Midbrain (tissue), 1 donor: ENCODE measurements at regions not wholly inside any gene's neighbourhood (a gene's known extent, or its start where the extent isn't known, plus 50 kb on each side); places are given as distances from the start of the nearest gene placed in this dataset.

ENCODE experiments used
- DNase-seq: peaks from one replicate; lab custom pipeline; 2025; lab: John Stamatoyannopoulos, UW

GRCh38 chr19:28486473-28486872, 726.5 kb downstream of the UQCRFS1 start:
- DNase-seq = no peak

- no peak for DNase-seq
Measured at GRCh38 chr19:28485292-28485691, 727.7 kb downstream of the UQCRFS1 start.

GRCh38 chr19:28483197-28483596, 729.8 kb downstream of the UQCRFS1 start:
- DNase-seq = no peak

GRCh38 chr19:28482221-28482620, 730.7 kb downstream of the UQCRFS1 start:
- no peak for DNase-seq

- DNase-seq = no peak
Measured at GRCh38 chr19:28481674-28482073, 731.3 kb downstream of the UQCRFS1 start.

GRCh38 chr19:28475525-28475924, 737.4 kb downstream of the UQCRFS1 start:
- no peak for DNase-seq

- no peak for DNase-seq
Measured at GRCh38 chr19:28472843-28473242, 740.1 kb downstream of the UQCRFS1 start.

GRCh38 chr19:28471731-28472510, 741.0 kb downstream of the UQCRFS1 start:
- DNase-seq = no peak

- DNase-seq = no peak
Measured at GRCh38 chr19:28469544-28469943, 743.4 kb downstream of the UQCRFS1 start.

- DNase-seq = no peak
Measured at GRCh38 chr19:28468701-28469459, 744.1 kb downstream of the UQCRFS1 start.

GRCh38 chr19:28466107-28467045, 746.6 kb downstream of the UQCRFS1 start:
- peak; percentile 42 for DNase-seq

GRCh38 chr19:28465371-28466086, 747.4 kb downstream of the UQCRFS1 start:
- no peak for DNase-seq

- DNase-seq = no peak
Measured at GRCh38 chr19:28463493-28464053, 749.4 kb downstream of the UQCRFS1 start.

- DNase-seq = no peak
Measured at GRCh38 chr19:28457620-28458019, 755.3 kb downstream of the UQCRFS1 start.

GRCh38 chr19:28456708-28457320, 756.1 kb downstream of the UQCRFS1 start:
- DNase-seq = no peak

GRCh38 chr19:28456252-28456651, 756.7 kb downstream of the UQCRFS1 start:
- DNase-seq = no peak

GRCh38 chr19:28454083-28454482, 758.9 kb downstream of the UQCRFS1 start:
- DNase-seq = no peak

GRCh38 chr19:28453420-28453819, 759.5 kb downstream of the UQCRFS1 start:
- DNase-seq = no peak

GRCh38 chr19:28449803-28450202, 763.1 kb downstream of the UQCRFS1 start:
- DNase-seq = no peak

- DNase-seq = no peak
Measured at GRCh38 chr19:28446511-28446910, 766.4 kb downstream of the UQCRFS1 start.

GRCh38 chr19:28445826-28446225, 767.1 kb downstream of the UQCRFS1 start:
- DNase-seq = no peak
